Mammary epithelial cell (primary cell): ENCODE measurements at regions not wholly inside any gene's neighbourhood (a gene's known extent, or its start where the extent isn't known, plus 50 kb on each side); places are given as distances from the start of the nearest gene placed in this dataset.

Source experiments
- CTCF ChIP-seq, 2 donors: IDR thresholded peaks in 1 of 2; conservative IDR thresholded peaks in 1 of 2; 2 replicates each; pipeline ENCODE4 v1.5.1; 2011 to 2012; ENCODE audit warnings: inconsistent platforms in 2 of 2, low read length in 2 of 2, mild to moderate bottlenecking in 2 of 2, control low read depth in 1 of 2, low read depth in 1 of 2; ENCODE audit not compliant: insufficient read depth in 1 of 2; ENCODE audit errors: extremely low read depth in 1 of 2
- EZH2 ChIP-seq: IDR thresholded peaks from 2 replicates; pipeline ENCODE4 v1.6.1; 2012; ENCODE audit warnings: low read length, inconsistent platforms, borderline replicate concordance

- no peak for TF ChIP-seq CTCF (conservative IDR thresholded peaks at IDR 0.05 in 1 of 2, IDR thresholded peaks at IDR 0.05 in 1 of 2; ENCODE audit: extremely low read depth in 1 of 2, insufficient read depth in 1 of 2, low read depth in 1 of 2, low read length in 2 of 2)
- no peak for TF ChIP-seq EZH2
Measured at GRCh38 chr12:87529413-87529812, 499.8 kb downstream of the C12orf50 start.
